ENCODE measurements at regions not wholly inside any gene's neighbourhood (a gene's known extent, or its start where the extent isn't known, plus 50 kb on each side); places are given as distances from the start of the nearest gene placed in this dataset.
"Not testable (repeated sequence)": the region's sequence is repeated elsewhere in the genome, so short reads cannot be mapped to it uniquely, and the experiment has no call there.

- not testable (repeated sequence) for DNase-seq
These were observed 495.0 kb downstream of the USP25 start for GRCh38 chr21:16224756-16225155.

GRCh38 chr21:16239659-16240265 is 510.0 kb downstream of the USP25 start:
- no peak for DNase-seq

GRCh38 chr21:16241016-16241415 is 511.2 kb downstream of the USP25 start:
- DNase-seq = no peak

DNA sequence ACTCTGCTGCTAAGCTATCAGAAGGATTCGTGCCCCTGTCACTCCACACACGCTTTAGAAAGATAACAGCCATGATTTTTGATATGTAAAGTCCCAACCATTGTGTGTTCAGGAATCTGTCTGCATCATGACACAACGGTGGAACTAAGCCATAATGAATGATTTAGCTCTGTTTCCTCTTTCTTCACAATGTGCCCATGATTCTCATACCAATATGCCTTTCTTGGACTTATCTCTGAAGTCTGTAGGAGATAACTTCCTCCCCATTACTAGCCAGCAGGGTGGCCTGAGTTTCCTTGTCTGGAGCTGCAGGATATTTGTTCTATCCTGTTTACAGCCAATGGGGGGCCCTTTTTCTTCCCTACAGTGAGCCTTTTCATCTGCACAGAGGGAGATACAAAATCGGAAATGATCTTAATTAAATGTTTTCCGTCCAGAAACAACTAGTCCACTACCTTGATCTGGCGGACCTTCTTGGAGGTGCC is 511.7 kb downstream of the USP25 start:
- no peak for DNase-seq

GRCh38 chr21:16243396-16243795 is 513.6 kb downstream of the USP25 start:
- DNase-seq = peak; percentile 41

DNA sequence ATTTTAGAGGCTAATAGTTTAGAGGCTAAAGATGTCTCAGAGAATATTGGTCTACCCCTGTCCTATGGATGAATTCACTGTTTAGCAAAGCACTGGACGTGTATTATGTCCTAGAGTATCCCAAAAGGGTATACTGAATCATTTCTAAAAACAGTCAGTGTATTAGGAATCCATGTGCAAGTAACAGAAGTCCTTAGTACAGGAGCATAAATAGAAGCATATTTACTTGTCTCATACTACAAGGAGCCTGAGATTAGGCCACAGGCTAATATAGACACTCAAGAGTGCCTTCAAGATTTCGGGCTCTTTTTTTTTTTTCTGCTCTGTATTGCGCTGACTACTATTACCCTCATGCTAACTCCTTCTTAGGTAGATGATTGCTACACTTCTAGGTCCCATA is 518.9 kb downstream of the USP25 start:
- no peak for DNase-seq

DNA sequence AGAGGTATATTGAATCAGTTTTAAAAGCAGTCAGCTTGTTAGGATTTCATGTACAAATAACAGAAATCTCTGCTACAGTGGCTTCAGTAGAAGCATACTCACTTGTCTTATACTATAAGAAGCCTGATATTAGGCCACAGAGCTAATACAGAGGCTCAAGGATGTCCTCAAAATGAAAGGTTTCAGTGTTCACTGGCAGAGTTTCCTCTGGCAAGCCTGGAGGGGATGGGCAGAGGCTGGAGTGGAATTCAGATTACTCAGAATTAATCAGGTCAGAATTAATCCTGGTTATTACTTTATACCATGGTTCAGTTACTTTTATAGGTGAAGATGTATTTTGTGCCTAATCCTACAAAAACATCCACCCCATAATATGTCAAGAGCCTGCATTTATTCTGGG is 520.5 kb downstream of the USP25 start:
- no peak for DNase-seq

GRCh38 chr21:16258844-16259611 is 529.2 kb downstream of the USP25 start:
- no peak for DNase-seq

DNA sequence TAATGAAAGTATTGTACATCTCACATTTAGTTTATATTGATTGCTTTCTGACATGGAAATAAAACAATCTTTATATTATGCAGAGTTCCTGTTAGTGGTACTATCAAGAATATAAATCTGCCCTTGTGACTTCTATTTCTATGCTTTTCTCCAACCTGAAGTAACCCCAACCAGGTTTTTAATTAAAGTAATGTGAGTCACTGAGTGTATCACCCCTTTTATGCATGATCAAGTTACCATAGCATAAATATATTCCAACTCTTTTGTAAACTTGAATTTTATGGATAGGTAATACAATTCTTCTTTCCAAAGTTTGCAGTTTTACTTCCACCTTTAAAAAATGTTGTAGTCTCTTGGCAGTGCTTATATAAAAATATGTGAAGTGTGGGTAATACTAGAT is 532.3 kb downstream of the USP25 start:
- no peak for DNase-seq

DNA sequence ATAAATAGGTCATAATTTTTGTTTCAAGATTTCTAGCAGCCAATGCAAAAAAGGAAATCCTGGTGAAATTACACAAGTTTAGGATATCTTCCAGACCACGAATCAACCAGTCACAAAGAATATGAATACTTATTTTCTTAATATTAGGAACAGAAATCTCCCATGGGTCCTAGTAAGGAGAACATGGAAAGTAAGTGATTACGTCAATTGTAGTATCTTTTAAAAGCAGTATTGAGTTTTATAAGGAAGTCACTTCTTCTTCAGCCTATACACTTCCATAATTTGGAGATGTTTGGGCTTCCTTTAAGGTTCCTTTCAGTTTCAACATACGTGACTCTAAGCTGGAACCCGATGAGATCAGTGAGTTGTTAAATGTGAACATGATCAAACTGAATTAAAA is 534.5 kb downstream of the USP25 start:
- DNase-seq = no peak

DNA sequence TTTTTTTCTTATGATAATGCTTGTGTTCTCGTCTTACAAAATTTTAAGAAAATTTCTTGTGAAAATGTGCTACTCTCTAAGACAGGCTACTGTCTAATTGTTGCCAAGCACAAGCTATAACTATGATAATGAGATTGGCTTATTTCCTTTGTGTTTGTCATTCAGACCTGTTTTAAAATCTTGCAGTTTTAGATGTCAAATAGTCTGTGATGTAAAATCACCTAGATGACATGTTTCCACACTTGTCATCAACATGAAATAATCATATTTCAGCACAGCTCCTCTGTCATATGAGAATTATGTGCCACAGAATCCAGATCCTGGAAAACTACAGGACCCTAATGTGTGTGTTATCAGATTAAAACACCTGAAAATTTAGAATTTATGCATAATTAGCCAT is 539.7 kb downstream of the USP25 start:
- no peak for DNase-seq

DNA sequence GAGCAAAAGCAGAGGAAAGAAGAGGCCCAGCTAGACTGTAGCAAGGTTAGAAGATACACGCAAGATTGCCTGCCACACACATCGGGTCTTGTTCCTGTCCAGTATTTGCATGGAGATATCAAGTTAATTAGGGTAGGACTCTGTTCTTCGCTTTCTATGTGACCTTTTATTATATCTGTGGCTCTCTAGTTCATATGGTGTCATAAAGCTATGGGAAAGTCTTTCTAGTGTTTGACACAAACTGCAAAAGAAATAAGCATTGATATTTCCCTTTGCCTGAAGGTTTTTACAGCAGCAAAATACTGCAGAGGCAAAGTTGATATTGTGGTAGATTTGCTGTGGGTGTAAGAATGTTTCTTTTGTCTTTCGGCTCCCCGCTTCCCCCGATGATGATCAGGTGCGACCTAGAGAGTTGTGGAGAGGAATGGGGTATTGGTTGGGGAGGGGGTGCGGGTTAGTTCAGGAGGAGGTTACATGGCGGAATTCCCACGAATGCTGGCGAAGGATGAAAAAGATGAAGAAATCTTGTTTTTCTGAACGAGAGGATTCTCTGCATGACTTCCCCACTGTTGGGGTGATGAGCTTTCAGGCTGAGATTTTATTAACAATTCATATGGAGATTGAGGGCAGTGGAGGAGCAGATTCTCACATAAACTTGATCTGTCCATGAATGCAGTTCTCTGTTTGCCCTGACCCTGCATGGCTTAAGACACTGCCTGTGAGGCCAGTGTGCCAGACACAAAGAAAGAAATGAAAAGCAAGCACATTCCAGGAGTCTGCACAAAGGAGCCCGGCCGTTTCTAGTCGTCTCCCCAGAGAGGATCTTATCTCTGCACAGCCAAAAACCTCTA is 550.2 kb downstream of the USP25 start:
- peak; percentile 50 for DNase-seq

- DNase-seq = no peak
These were observed 550.9 kb downstream of the USP25 start for GRCh38 chr21:16280686-16281091.

GRCh38 chr21:16283516-16283915 is 553.7 kb downstream of the USP25 start:
- DNase-seq = no peak

DNA sequence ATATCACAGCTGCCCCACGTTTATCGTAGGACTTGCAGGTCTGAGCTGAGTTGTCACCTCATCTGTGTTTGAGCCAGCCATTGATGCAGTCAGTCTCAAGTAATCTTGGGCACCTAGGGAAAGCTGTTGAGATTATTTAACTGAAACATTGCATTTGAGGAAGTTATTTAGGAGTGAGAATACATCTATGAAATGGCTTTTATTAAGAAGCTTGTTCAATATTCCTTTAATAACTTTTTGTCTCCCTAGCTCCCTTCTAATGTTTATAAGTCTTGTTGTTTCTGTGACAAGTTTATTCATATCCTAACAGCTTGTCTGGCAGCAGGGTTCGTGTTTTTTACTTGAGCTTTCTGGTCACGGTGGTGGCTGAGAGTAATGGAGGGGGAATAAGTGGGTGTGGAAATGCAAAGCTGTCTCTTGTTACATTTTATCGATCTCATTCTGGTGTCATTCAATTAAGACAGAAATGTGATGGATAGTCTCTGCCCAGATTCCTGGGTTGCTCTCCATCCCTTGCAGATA is 555.9 kb downstream of the USP25 start:
- DNase-seq = no peak

- DNase-seq = no peak
These were observed 557.3 kb downstream of the USP25 start for GRCh38 chr21:16287046-16287445.

- DNase-seq = no peak
These were observed 561.5 kb downstream of the USP25 start for GRCh38 chr21:16291296-16291695.

GRCh38 chr21:16294128-16294527 is 564.3 kb downstream of the USP25 start:
- no peak for DNase-seq

- no peak for DNase-seq
These were observed 573.1 kb downstream of the USP25 start for GRCh38 chr21:16302851-16303282.

GRCh38 chr21:16304174-16305095 is 574.7 kb downstream of the USP25 start:
- DNase-seq = no peak

DNA sequence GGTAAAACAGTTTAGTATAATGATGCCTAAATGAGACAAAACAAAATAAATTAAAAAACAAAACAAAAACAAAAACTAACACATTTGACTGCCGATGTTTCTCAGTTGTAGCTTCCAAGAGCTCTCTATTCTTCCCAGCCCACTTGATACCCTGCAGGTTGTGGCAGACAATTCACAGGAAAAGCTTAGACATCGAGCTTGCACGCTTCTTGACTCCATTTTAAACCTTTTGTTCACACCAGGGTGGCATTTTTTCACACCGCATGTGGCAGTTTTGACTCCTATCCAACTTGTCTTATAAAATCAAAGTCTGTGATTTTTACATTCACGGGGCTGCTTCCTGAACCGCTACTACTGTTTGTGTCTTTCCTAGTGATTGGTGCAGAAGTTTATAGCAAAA is 575.9 kb downstream of the USP25 start:
- DNase-seq = no peak

Data from left kidney (tissue), 1 donor.